ENCODE measurements at regions not wholly inside any gene's neighbourhood (a gene's known extent, or its start where the extent isn't known, plus 50 kb on each side); places are given as distances from the start of the nearest gene placed in this dataset.

DNA sequence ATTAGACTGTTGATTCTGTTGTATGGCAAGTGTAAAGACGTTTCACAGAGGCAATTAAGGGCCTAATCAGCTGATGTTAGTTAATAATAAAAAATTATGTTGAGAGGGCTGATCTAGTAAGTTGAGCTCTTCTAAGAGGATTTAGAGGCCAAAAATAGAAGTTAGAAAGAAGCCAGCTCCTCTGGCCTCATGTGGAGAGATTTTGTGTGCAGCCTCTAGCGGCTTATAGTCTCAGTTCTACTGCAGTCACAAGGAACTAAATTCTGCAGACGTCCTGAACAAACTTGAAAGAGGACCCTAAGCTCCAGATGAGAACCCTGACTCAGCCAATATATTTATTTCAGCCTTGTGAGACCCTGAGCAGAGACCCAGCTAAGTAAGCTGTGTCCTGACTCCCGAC is 498.6 kb downstream of the BTBD3 start:
- Histone ChIP-seq H4K8ac (ENCODE audit: extremely low read depth, insufficient read depth, low read length) (no peak overlapping the region), H3K27me3 (replicated peaks in 1 of 4; ENCODE audit: control insufficient read depth in 3 of 4, extremely low read depth in 1 of 4, insufficient read depth in 3 of 4, low read length in 3 of 4) (no peaks in the 10 kb centered on the region), H4K5ac (ENCODE audit: insufficient read length, low read depth, low read length) (no peak overlapping the region), H2BK15ac (ENCODE audit: low read length) (no peak overlapping the region), H3K36me3 (ENCODE audit: control insufficient read depth in 2 of 4, insufficient read depth in 4 of 4, low read length in 3 of 4) (no peaks in the 10 kb centered on the region), H2BK5ac (ENCODE audit: low read depth, low read length) (no peak overlapping the region), H4K91ac (replicated peaks; ENCODE audit: insufficient read length, low read length) (no peak overlapping the region), H3K9me3 (ENCODE audit: insufficient read depth in 2 of 2, low read depth in 1 of 2, low read length in 1 of 2) (no peaks in the 10 kb centered on the region), H2BK120ac (replicated peaks; ENCODE audit: low read depth, low read length) (no peak overlapping the region), H3K9ac (replicated peaks in 1 of 4; ENCODE audit: extremely low read depth in 1 of 4, low read depth in 3 of 4, low read length in 3 of 4) (no peak overlapping the region), H3K23ac (ENCODE audit: insufficient read length) (no peak overlapping the region), H3K56ac (replicated peaks; ENCODE audit: insufficient read length, low read depth, low read length) (no peak overlapping the region), H3K4me2 (ENCODE audit: insufficient read depth in 1 of 2, low read depth in 2 of 2, low read length in 2 of 2) (no peak overlapping the region), H3K18ac (ENCODE audit: extremely low read depth, low read length) (no peak overlapping the region), H3K23me2 (ENCODE audit: low read depth, low read length) (no peaks in the 10 kb centered on the region), H3K27ac (ENCODE audit: low read depth, low read length) (no peak overlapping the region), H3K4me1 (replicated peaks in 1 of 4; ENCODE audit: control insufficient read depth in 3 of 4, insufficient read depth in 4 of 4, low read length in 3 of 4) (no peaks in the 10 kb centered on the region), H2BK20ac (ENCODE audit: low read length) (no peak overlapping the region), H3K79me2 (ENCODE audit: control insufficient read depth in 1 of 2, insufficient read depth in 2 of 2, low read length in 2 of 2) (no peaks in the 10 kb centered on the region), H3K4ac (replicated peaks; ENCODE audit: insufficient read length, low read depth, low read length) (no peak overlapping the region), H3K79me1 (ENCODE audit: low read depth, low read length) (no peaks in the 10 kb centered on the region), H2BK12ac (ENCODE audit: low read depth, low read length) (no peak overlapping the region), H2AFZ (ENCODE audit: low read length) (no peak overlapping the region), H3K4me3 (ENCODE audit: extremely low read depth in 1 of 4, insufficient read depth in 2 of 4, low read depth in 3 of 4, low read length in 4 of 4) (no peak overlapping the region), H2AK5ac (ENCODE audit: low read depth, low read length) (no peak overlapping the region), H4K20me1 (replicated peaks in 1 of 2; ENCODE audit: control insufficient read depth in 1 of 2, insufficient read depth in 2 of 2, low read length in 2 of 2) (no peaks in the 10 kb centered on the region), H3K14ac (ENCODE audit: insufficient read length) (no peak overlapping the region)
- no peak for DNase-seq (ENCODE audit: low read depth in 1 of 2, low spot score in 2 of 2)
- ChIA-PET POLR2A (ENCODE audit: partially characterized antibody) (no interaction called here), CTCF (ENCODE audit: partially characterized antibody) (no interaction called here)
- TF ChIP-seq SUZ12 (IDR thresholded peaks at IDR 0.05; ENCODE audit: low read length) (no peak), RAD21 (IDR thresholded peaks at IDR 0.05 in 1 of 2, conservative IDR thresholded peaks at IDR 0.05 in 1 of 2; ENCODE audit: low read depth in 2 of 2, low read length in 2 of 2) (no peak), CHD1 (IDR thresholded peaks at IDR 0.05; ENCODE audit: low read depth, low read length) (no peak), RNF2 (IDR thresholded peaks at IDR 0.05; ENCODE audit: borderline replicate concordance, low read depth, low read length, missing control alignments, poor library complexity, severe bottlenecking) (no peak)
- TF ChIP-seq, protein P1, sequence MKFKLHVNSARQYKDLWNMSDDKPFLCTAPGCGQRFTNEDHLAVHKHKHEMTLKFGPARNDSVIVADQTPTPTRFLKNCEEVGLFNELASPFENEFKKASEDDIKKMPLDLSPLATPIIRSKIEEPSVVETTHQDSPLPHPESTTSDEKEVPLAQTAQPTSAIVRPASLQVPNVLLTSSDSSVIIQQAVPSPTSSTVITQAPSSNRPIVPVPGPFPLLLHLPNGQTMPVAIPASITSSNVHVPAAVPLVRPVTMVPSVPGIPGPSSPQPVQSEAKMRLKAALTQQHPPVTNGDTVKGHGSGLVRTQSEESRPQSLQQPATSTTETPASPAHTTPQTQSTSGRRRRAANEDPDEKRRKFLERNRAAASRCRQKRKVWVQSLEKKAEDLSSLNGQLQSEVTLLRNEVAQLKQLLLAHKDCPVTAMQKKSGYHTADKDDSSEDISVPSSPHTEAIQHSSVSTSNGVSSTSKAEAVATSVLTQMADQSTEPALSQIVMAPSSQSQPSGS (IDR thresholded peaks at IDR 0.05; ENCODE audit: low read length), result no peak
- TF ChIP-seq, protein P2, sequence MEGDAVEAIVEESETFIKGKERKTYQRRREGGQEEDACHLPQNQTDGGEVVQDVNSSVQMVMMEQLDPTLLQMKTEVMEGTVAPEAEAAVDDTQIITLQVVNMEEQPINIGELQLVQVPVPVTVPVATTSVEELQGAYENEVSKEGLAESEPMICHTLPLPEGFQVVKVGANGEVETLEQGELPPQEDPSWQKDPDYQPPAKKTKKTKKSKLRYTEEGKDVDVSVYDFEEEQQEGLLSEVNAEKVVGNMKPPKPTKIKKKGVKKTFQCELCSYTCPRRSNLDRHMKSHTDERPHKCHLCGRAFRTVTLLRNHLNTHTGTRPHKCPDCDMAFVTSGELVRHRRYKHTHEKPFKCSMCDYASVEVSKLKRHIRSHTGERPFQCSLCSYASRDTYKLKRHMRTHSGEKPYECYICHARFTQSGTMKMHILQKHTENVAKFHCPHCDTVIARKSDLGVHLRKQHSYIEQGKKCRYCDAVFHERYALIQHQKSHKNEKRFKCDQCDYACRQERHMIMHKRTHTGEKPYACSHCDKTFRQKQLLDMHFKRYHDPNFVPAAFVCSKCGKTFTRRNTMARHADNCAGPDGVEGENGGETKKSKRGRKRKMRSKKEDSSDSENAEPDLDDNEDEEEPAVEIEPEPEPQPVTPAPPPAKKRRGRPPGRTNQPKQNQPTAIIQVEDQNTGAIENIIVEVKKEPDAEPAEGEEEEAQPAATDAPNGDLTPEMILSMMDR (IDR thresholded peaks at IDR 0.05; ENCODE audit: control extremely low read depth in 1 of 3, insufficient read depth in 1 of 3, low read depth in 1 of 3, low read length in 3 of 3), result no peak
- FAIRE-seq, result no peak
- WGBS, 2 experiments (ENCODE audit: extremely low coverage in 1 of 2, insufficient coverage in 1 of 2, insufficient read length in 1 of 2, insufficient replicate concordance in 2 of 2, low coverage in 1 of 2, low lambda C conversion rate in 2 of 2, missing lambda C conversion rate in 1 of 2), result 86% methylated on average over 4 of the region's 4 CpGs; no CpG with 5 or more reads in 1 of the 2 experiments

All from H1 (cell line).